ENCODE measurements at regions not wholly inside any gene's neighbourhood (a gene's known extent, or its start where the extent isn't known, plus 50 kb on each side); places are given as distances from the start of the nearest gene placed in this dataset.

DNA sequence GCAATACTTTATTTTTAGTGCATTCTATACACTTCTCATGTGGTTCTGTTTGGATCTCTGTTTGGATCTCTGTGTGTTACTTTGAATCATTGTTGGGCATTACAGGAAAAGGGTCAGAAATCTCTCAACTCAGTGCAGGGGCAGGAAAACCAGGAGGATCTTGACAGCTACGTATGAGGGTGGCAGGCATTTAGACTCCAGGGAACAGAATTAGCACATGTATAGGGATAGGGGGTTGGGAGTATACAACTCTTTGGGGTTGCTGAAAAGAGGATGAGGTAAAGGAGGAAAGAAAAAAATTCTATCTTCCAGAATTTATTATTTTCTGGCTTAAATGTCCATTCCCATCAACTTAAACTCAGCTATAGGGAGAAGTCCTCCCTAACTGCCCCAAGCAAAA, 59.4 kb upstream of the MKI67 start:
- TF ChIP-seq, protein P1, sequence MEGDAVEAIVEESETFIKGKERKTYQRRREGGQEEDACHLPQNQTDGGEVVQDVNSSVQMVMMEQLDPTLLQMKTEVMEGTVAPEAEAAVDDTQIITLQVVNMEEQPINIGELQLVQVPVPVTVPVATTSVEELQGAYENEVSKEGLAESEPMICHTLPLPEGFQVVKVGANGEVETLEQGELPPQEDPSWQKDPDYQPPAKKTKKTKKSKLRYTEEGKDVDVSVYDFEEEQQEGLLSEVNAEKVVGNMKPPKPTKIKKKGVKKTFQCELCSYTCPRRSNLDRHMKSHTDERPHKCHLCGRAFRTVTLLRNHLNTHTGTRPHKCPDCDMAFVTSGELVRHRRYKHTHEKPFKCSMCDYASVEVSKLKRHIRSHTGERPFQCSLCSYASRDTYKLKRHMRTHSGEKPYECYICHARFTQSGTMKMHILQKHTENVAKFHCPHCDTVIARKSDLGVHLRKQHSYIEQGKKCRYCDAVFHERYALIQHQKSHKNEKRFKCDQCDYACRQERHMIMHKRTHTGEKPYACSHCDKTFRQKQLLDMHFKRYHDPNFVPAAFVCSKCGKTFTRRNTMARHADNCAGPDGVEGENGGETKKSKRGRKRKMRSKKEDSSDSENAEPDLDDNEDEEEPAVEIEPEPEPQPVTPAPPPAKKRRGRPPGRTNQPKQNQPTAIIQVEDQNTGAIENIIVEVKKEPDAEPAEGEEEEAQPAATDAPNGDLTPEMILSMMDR (IDR thresholded peaks at IDR 0.05), result no peak
- TF ChIP-seq POLR2A (IDR thresholded peaks at IDR 0.05), result no peak
